ENCODE measurements at regions not wholly inside any gene's neighbourhood (a gene's known extent, or its start where the extent isn't known, plus 50 kb on each side); places are given as distances from the start of the nearest gene placed in this dataset.

DNA sequence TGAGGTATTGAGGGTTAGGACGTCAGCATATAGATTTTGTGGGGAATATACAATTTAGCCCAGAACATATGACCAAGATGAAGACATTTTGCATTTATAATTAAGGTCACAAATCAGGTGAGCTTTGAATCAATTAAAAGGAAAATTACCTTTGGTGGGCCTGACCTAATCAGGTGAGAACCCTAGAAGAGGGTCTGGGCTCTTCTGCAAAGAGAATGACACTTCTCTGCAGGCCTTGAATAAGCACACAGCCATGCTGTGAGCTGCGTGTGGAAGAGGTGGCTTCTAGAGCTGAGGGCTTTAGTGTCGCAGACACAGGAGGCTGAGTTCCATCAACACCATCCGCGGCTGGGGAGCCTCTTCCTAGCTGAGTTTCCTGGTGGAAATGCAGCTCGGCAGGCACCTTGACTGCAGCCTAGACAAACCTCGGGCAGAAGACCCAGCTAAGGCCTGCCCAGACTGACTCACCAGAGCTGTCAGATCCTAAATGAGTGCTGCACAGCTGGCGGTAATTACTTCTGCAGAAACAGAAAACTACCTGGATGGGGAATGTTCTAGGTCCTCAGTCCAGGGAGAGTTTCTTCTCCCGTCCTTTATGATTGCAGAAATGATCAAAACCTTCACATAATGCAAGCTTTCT lies 287.5 kb upstream of the IRX1 start:
- Histone ChIP-seq H3K9me3 (peaks cover 12% of the 10 kb centered on the region), H3K27me3 (no peaks in the 10 kb centered on the region), H3K4me3 (no peak overlapping the region), H3K36me3 (no peaks in the 10 kb centered on the region)
- DNase-seq, result no peak

DNA sequence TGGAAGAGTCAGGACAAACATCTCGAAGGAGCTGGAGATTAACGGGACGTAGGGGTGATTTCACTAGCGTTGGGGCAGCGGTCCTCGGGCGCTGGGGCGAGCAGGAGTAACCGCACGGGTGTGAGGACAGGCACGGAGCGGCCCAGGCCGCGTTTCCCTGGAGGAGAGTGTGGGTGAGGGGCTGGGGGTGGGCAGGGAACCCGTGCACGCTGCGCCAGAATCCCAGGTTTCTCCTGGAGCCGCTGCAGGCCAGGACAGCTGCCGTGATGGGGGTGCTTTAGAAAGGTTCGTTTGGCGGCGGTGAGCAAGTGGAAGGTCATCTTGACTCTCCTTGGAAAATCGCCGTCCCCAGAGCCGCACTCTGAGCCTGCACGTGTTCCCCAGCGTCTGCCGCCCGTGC lies 290.2 kb upstream of the IRX1 start:
- Histone ChIP-seq H3K36me3 (no peaks in the 10 kb centered on the region), H3K4me3 (no peak overlapping the region), H3K27me3 (no peaks in the 10 kb centered on the region), H3K9me3 (no peaks in the 10 kb centered on the region)
- DNase-seq, result no peak

DNA sequence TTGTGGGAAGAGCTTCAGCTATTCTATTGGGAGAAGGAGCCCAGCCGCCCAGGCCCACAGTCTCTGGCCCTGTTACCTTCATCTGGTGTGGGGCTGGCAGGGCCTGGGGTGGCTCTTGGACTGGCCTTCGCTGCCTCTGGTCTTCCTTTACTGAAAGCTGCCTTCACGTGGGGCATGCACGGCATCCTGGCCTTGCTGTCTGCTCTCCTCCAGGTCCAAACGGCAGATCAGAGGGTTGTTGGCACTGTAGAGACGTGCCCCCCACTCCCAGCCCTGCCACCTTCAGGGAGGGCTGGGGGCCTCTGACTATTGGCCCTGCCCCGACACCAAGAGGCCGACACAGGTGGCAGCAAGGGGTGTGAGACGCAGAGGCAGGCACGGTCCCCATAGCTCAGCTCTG lies 291.3 kb upstream of the IRX1 start:
- Histone ChIP-seq H3K9me3 (0 out of 2 replicates have a peak, but pooled peaks cover 2% of the 10 kb centered on the region), H3K36me3 (no peaks in the 10 kb centered on the region), H3K27me3 (no peaks in the 10 kb centered on the region), H3K4me3 (no peak overlapping the region)
- no peak for DNase-seq

DNA sequence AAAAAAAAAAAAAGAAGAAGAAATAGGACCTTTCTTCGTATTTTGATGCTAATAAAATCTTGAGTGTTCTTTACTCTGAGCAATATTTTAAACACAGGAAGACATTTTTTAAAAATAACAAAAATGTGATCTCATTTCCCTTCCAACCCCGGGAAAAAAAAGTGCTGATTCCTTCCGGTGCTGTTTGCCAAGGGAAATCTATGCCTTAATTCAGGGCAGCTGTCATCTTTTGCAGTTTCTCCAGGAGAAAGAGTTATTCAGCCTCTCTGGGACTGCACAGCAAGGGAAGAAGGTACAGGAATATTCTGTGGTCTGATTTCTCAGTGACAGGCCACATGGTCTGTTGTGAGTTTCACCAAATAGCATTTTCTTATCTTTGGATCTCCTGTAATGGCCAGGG lies 291.9 kb upstream of the IRX1 start:
- no peaks in the 10 kb centered on the region for H3K36me3 ChIP-seq
- H3K4me3 ChIP-seq, result no peak overlapping the region
- DNase-seq, result peak; percentile 42
- H3K9me3 ChIP-seq, result 0 out of 2 replicates have a peak, but pooled peaks cover 2% of the 10 kb centered on the region
- no peaks in the 10 kb centered on the region for H3K27me3 ChIP-seq

DNA sequence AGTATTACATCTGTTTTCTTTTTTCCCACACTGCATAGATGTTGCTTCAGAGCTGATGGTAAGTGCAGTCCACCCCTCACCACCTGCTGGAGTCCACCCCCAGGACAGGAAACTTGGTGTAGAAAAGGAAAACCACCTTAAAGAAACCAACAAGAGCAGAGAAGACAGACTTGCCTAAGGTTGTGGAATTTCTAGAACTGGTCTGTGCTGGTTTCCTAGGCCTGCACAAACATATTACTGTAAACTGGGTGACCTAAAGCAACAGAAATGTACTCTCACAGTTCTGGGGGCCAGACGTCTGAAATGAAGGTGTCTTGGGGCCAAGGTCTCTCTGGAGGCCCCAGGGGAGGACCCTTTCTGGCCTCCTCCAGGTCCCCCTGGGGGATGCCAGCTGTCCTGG lies 293.4 kb upstream of the IRX1 start:
- Histone ChIP-seq H3K36me3 (no peaks in the 10 kb centered on the region), H3K27me3 (peaks cover 2% of the 10 kb centered on the region; the same call in 1 of the 2 replicates), H3K9me3 (0 out of 2 replicates have a peak, but pooled peaks cover 2% of the 10 kb centered on the region), H3K4me3 (no peak overlapping the region)
- DNase-seq, result no peak

DNA sequence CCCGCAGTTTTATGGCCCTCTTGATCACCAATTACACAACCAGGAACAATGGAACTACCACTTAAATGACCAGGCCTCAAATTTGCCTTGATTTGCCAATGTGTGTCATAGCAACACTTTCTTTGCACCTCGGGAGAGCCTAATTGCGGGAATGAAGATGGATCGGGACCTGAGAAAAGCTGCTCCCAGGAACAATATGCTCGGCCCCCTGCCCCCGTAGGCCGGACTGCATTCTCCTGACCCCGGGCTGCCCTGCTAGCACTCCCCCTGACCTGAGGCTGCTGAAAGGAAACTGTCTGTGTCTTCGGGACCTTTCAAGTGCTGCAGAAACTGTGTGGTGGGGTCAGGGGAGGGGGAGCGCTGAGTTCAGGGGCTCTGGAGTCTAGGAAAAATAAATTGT lies 294.3 kb upstream of the IRX1 start:
- no peaks in the 10 kb centered on the region for H3K36me3 ChIP-seq
- no peak overlapping the region for H3K4me3 ChIP-seq
- DNase-seq, result no peak
- 0 out of 2 replicates have a peak, but pooled peaks cover 2% of the 10 kb centered on the region for H3K9me3 ChIP-seq
- H3K27me3 ChIP-seq, result peaks cover 2% of the 10 kb centered on the region; the same call in 1 of the 2 replicates

DNA sequence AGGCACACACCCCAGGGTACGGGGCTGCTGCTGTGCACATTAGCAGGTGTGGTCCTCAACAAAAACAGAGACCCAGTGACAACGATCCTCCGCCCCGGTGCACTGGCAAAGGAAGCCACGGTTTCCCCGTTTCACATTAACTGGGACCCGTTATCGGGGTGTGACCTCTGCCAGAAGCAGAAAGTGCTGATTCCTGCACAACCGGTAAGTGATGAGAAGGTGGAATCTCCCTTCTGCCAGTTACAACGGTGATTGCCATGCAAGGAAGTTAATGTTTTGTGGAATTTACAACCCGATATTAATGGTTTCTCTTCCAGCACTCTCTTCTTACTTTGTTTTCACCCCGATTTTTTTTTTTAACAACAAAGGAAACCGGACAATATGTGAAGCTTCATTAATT lies 294.9 kb upstream of the IRX1 start:
- Histone ChIP-seq H3K36me3 (no peaks in the 10 kb centered on the region), H3K27me3 (peaks cover 2% of the 10 kb centered on the region; the same call in 1 of the 2 replicates), H3K4me3 (no peak overlapping the region), H3K9me3 (0 out of 2 replicates have a peak, but pooled peaks cover 2% of the 10 kb centered on the region)
- no peak for DNase-seq

DNA sequence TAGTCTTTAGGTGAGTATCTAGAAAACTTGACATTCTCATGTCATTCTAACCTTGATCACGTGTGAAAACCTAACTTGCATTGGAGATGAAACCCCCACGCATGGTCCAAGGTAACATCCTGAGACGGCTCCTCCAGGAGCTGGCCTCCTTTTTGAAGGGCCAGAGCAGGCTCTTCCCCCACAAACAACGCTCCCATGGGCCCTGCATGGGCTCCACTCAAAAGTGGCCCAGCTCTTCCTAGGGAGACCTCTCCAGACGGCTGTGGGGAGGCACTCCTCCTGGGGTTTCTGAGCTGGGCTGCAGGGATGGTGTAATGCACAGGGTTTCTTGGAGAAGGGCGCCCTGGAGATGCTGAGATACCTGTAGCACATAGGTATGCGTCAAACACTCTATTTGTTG lies 296.2 kb upstream of the IRX1 start:
- no peak for DNase-seq

DNA sequence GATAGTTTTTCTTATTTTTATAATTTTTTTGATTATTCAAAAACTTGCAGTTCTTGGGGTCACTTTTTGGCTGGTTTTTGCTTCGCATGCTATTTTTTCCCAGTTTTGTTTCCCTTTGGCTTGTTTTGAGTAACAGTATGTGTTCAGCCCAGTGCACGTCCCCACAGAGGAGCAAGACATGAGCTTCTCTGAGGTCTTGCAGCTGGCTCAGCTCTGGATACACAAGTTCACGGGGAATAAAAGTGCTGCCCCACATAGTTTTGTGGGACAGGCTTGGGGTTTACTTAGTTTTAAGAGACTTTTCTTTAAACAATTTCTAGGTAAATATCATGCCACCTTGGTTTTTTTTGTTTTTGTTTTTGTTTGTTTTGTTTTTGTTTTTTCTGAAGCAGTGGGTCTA lies 297.8 kb upstream of the IRX1 start:
- Histone ChIP-seq H3K36me3 (no peaks in the 10 kb centered on the region), H3K27me3 (peaks cover 2% of the 10 kb centered on the region; the same call in 1 of the 2 replicates), H3K4me3 (no peak overlapping the region), H3K9me3 (0 out of 2 replicates have a peak, but pooled peaks cover 2% of the 10 kb centered on the region)
- no peak for DNase-seq

More for the DNA sequence above, 296.2 kb upstream of the IRX1 start:
- Histone ChIP-seq H3K9me3 (0 out of 2 replicates have a peak, but pooled peaks cover 2% of the 10 kb centered on the region), H3K27me3 (peaks cover 2% of the 10 kb centered on the region; the same call in 1 of the 2 replicates), H3K36me3 (no peaks in the 10 kb centered on the region), H3K4me3 (no peak overlapping the region)

DNA sequence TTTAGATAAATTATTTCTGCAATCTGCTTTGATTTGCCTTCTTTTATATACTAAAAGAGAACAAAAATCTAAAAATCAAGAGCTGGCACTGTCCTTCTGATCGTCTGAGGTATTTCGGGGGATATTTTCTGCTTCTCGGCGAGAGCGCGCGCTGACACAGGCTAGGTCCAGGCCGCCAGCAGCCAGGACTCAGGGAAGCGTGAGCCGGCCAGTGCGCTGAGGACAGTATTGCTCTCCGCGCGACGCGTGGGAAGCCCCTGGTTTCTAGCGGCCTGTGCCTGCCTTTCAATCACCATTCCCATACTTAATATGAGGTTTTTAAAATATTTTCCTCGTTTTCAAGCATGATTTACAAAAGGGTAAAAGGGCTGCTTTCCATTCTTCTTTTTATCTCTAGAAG lies 307.3 kb upstream of the IRX1 start:
- Histone ChIP-seq H3K9me3 (no peaks in the 10 kb centered on the region), H3K27me3 (peaks cover 3% of the 10 kb centered on the region; the same call in 1 of the 2 replicates), H3K36me3 (no peaks in the 10 kb centered on the region), H3K4me3 (no peak overlapping the region)
- DNase-seq, result no peak

DNA sequence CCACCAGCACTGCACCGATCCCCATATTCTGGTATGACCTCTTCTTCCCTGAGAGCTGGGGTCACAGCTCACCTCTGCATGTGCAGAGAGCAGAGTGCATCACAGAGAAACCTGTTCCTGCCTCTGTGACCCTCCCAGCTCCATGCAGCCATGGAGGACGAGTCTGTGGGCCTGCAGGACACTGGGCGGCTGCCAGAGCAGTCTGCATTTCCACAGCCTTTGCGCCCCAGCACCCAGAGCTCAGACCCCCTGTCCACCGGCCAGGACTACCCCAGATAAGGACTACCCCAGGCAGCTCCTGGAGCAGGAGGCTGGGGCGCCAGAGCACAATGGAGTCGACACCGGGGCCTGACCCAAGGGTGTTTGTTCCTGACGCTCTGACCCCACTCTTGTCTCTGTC lies 308.1 kb upstream of the IRX1 start:
- no peaks in the 10 kb centered on the region for H3K9me3 ChIP-seq
- no peak for DNase-seq

DNA sequence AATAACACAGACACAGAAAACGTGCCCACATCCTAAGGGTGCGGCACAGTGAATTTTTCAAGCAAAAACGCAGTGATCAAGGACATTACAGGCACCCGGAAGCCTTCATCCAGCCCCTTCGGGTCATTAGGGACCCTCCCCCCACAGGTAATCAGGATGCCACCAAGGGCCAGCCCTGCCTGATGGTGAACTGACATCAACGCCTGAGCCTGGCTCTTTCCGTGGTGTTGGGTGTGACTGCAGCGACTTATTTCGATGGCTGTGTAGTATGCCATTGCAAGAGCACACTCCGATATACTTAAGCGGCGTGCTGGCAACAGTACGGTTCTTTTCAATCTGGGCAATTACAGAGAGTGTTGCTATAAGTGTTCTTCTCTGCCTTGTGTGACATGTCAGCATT lies 310.0 kb upstream of the IRX1 start:
- H3K9me3 ChIP-seq, result no peaks in the 10 kb centered on the region
- no peaks in the 10 kb centered on the region for H3K36me3 ChIP-seq
- no peak overlapping the region for H3K4me3 ChIP-seq
- DNase-seq, result no peak
- H3K27me3 ChIP-seq, result peaks cover 3% of the 10 kb centered on the region; the same call in 1 of the 2 replicates

More for the DNA sequence above, 308.1 kb upstream of the IRX1 start:
- peaks cover 3% of the 10 kb centered on the region; the same call in 1 of the 2 replicates for H3K27me3 ChIP-seq
- H3K4me3 ChIP-seq, result no peak overlapping the region
- H3K36me3 ChIP-seq, result no peaks in the 10 kb centered on the region

DNA sequence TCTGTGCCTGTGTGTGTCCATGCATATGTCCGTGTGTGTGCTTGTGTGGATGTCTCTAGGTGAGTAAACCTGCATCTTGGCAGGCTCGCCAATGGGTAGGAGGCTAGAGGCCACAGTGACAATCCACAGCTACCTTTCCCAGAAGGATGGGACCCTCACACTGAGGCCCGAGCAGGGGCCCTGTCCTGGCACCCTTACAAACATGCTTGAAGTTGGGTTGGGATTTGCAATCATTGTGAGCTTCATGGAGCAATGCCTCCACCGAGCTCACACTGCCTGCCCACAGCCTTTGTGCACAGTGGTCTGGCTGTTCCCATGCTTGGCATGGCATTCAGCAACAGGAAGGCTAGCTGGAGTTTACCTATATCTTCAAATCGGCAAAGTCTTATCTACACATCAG lies 311.1 kb upstream of the IRX1 start:
- Histone ChIP-seq H3K36me3 (no peaks in the 10 kb centered on the region), H3K27me3 (peaks cover 3% of the 10 kb centered on the region; the same call in 1 of the 2 replicates), H3K9me3 (no peaks in the 10 kb centered on the region), H3K4me3 (no peak overlapping the region)
- no peak for DNase-seq

DNA sequence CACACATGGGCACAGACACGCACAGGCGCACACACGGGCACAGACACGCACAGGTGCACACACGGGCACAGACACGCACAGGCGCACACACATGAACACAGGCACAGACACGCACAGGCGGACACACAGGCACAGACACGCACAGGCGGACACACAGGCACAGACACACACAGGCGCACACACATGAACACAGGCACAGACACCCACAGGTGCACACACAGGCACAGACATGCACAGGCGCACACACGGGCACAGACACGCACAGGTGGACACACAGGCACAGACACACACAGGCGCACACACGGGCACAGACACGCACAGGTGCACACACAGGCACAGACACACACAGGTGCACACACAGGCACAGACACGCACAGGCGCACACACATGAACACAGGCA lies 312.8 kb upstream of the IRX1 start:
- no peaks in the 10 kb centered on the region for H3K36me3 ChIP-seq
- DNase-seq, result no peak
- H3K4me3 ChIP-seq, result no peak overlapping the region
- H3K27me3 ChIP-seq, result no peaks in the 10 kb centered on the region
- no peaks in the 10 kb centered on the region for H3K9me3 ChIP-seq

DNA sequence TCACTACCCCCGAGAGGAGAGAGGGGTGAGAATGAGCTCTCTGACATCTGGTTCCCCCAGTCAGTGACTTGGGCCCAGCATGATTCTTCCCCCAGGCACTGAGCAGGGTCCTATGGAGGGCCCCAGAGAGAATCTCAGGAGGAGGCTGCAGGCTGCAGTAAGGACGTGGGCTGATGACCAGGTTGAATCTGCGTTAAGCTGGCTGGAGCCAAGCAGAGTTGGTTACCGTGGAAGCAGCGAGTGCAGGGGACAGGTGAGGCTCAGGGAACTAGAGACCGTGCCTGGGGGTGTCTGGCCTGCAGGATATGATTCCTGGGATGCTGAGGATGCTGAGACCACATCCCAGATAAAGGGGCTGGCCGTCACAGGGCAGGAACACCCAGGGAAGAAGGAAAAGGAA lies 314.3 kb upstream of the IRX1 start:
- Histone ChIP-seq H3K4me3 (no peak overlapping the region), H3K9me3 (no peaks in the 10 kb centered on the region)
- DNase-seq, result no peak

DNA sequence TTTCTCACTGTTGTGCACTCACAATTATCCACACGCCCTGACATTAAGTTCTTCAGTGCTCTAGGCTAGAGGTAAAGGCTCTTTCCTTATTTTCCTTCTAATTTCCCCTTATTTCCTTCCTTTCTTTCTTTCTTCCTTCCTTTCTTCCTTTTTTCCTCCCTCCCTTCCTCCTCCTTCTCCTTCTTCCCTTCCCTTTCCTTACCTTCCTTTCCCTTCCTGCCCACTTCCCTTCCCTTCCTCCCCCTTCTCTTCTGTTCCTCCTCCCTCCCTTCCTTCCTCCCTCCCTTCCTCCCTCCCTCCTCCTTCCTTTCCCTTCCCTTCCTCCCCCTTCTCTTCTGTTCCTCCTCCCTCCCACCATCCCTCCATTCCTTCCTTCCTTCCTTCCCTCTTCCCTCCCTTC lies 317.0 kb upstream of the IRX1 start:
- Histone ChIP-seq H3K36me3 (no peaks in the 10 kb centered on the region), H3K9me3 (no peaks in the 10 kb centered on the region), H3K27me3 (no peaks in the 10 kb centered on the region), H3K4me3 (no peak overlapping the region)
- DNase-seq, result no peak

More for the DNA sequence above, 314.3 kb upstream of the IRX1 start:
- no peaks in the 10 kb centered on the region for H3K36me3 ChIP-seq
- H3K27me3 ChIP-seq, result no peaks in the 10 kb centered on the region

DNA sequence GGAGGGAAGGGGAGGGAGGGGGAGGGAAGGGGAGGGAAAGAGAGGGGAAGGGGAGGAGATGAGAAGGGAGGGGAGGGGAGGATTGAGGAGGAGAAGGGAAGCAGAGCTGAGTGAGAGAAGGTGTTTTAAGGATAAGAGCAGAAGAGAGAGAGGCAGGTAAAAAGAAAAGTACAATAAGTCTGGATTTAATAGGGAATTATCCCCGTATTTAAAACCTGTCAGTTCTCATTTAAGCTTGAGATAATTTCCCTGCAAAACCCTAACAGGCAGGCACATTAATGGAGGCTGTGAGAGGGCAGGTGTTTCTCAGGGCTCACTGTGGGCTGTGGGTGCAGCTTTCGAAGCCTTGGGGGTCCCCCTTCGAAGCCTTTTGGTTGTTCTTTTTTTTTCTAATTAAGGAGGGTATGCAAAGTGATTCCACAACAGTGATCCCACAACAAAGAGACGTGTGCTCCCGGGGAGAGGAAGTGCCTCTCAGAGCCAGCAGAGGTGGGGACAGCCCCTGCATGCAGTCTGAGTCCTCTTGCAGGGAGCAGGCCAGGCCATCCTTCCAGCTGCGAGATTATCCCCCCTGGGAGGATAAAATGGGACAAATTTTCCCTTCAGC lies 317.9 kb upstream of the IRX1 start:
- Histone ChIP-seq H3K36me3 (no peaks in the 10 kb centered on the region), H3K9me3 (no peaks in the 10 kb centered on the region), H3K4me3 (no peak overlapping the region), H3K27me3 (no peaks in the 10 kb centered on the region)
- DNase-seq, result no peak

DNA sequence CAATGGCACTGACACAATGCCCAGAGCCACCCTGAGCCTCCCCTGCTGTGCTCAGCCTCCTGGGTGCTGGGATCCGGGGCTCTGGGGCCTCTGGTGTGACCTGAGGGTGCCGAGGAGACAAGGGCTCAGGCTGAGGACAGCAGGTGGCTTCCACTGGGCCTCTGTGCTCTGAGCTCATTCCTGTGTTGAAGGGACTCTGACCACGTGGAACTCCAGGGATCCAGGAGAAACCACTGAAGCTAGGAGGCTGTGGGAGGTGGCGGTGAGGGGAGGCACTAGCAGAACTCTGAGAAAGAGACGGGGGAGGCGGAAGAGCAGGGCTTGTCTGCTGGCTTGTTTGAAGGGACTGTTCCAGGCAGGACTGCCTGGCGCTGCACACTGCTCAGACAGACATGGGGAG lies 318.7 kb upstream of the IRX1 start:
- H3K27me3 ChIP-seq, result no peaks in the 10 kb centered on the region
- no peak overlapping the region for H3K4me3 ChIP-seq
- no peaks in the 10 kb centered on the region for H3K36me3 ChIP-seq
- DNase-seq, result no peak
- H3K9me3 ChIP-seq, result no peaks in the 10 kb centered on the region

Data from MG63 (cell line).